ENCODE measurements at regions not wholly inside any gene's neighbourhood (a gene's known extent, or its start where the extent isn't known, plus 50 kb on each side); places are given as distances from the start of the nearest gene placed in this dataset.

DNA sequence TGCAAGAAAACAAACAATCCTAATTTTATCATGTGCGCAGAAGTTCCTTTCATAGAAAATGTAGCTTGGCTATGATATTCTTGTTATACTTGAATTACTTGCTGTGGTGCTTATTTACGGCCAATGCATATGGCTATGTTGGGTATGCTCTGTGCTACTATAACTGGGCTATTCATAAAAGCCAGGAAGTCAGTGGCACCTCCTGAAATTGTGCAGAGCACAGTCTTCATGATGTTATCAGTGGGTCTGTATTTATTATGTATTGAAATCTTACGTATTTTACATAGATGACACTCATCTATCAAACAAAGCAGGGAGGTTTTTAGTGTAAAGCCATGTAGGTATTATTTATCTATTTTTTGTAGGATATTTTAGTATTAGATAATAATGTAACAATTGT, 196.5 kb upstream of the NAALADL2 start:
- DNase-seq (ENCODE audit: low read depth): no peak

DNA sequence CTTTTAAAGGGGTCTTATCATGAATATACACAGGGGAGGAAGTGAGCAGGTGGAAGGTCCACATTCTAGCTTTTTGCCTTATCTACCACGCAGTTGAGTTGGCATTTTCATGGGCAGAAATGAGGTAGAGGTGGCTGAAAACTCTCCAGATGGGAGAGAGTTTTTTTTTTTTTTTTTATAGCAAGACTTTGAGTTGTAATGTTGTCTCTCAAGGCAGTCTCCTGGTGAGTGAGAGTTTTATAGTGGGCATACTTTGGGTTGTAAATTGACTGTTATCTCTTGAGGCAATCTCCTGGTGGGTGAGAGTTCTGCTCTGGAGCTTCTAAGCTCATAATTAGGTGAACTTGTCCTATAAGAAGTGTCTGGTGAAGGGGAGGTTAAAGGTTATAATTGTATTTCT, 191.7 kb upstream of the NAALADL2 start:
- no peak for DNase-seq (ENCODE audit: low read depth)

DNA sequence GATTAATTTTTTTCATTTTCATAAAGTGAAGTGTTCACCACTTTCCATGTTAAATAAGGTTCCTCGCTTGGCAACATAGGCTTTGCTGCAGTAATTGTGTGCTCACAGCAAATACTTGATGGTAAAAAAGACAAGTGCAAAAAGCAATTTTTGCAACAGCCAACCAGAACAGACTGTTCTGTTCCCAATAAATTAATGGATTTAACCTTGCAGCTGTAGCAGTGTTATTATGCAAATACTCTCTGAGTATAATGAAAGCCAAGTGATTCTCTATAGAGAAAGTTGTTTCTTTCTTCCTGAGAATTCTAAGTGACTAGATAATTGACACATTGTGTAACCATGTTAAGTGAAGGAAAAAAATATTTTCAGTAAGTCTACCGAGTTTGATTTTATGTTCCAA, 183.7 kb upstream of the NAALADL2 start:
- DNase-seq (ENCODE audit: low read depth): no peak

DNA sequence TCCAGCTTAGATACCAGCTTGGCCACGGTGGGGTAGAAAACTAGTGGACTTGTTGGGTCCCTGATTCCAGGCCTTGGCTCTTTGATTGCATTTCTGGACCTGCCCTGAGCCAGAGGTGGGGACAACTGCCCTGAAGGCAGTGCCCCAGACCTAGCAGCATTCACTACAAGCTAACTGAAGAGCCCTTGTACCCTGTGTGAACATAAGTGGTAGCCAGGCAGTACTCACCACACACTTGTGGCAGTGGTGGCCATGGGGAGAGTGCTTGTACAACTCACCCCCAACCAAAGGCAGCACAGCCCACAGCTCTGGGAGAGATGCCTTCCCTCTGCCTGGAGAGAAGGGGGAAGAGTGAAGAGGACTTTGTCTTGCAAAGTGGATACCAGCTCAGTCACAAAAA, 177.3 kb upstream of the NAALADL2 start:
- DNase-seq (ENCODE audit: low read depth): no peak

DNA sequence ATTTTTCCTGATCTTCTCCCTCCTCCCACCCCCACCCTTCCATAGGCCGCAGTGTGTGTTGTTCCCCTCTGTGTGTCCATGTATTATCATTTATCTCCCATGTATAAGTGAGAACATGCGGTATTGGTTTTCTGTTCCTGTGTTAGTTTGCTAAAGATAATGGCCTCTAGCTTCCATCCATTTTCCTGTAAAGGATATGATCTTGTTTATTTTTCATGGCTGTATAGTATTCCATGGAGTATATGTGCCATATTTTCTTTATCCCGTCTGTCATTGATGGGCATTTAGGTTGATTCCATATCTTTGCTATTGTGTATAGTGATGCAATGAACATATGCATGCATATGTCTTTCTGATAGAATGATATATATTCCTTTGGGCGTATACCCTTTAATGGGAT, 173.3 kb upstream of the NAALADL2 start:
- DNase-seq (ENCODE audit: low read depth): no peak

DNA sequence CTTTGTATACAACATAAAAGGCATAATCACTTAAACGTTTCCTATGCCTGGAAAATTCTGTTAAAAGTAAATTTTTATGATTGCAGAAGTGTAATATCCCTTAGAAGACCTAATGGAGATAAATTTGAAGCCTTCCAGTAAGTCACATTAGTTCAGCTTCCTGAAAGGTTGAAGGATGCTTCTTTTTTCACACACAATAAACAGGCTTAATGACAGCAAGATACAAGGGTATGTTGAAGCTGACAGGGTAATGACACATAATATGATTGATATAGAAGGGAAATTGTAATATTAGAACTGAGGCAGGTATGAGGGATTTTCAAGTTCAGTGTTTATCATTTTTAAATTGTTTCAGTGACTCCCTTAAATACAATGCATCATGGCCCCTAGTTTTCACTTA, 161.8 kb upstream of the NAALADL2 start:
- no peak for DNase-seq (ENCODE audit: low read depth)

DNA sequence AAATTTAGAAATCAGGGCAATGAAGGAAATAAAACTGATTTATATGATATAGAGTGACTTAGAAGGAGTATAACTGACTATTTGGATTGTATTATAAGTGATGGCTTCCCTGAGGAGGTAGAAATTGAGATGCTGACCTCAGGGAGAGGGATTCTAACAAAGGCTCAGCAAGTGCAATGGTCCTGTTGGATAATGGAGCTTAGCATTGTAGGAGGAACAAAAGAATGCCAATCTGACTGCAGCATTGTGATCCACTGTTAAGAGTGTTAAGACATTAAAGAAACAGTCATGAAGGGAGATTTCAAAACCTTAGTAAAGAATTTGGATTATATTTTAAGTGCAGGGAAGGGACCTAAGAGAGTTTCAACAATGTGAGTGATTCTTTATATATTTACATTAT, 158.4 kb upstream of the NAALADL2 start:
- DNase-seq (ENCODE audit: low read depth): no peak

DNA sequence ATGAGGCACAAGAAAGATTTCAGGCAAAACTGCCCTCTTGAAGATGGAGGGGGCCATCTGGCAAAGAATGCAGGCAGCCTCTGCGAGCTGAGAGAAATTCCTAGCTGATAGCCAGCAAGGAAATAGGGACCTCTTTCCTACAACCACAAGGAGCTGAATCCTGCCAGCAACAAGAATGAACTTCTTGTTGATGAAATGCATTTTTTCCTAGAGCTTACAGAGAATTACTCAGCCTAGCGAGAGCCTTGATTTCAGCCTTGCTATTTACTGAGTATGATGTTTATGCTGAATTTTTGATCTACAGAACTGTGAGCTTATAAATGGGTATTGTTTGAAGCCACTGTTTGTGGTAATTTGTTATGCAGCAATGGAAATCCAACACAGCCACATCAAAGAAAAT, 148.5 kb upstream of the NAALADL2 start:
- no peak for DNase-seq (ENCODE audit: low read depth)

DNA sequence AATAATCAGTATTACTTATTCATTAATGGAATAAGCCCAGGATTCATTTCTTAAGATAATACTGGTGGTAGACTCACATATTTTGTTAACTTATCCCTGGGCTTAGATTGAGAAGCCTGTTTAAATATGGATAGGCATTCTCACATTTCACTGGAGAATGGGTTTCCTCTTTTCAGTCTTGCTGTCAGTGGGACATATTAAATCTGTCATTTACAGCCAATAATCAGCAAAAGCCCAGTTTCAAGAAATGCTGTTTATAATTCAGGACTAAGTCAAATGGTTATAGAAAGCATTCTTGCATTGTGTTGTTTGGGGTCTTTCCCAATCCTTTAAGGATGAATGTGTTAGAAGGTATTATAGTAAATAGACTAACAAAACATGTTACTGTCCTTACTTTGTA, 143.7 kb upstream of the NAALADL2 start:
- DNase-seq (ENCODE audit: low read depth): no peak

DNA sequence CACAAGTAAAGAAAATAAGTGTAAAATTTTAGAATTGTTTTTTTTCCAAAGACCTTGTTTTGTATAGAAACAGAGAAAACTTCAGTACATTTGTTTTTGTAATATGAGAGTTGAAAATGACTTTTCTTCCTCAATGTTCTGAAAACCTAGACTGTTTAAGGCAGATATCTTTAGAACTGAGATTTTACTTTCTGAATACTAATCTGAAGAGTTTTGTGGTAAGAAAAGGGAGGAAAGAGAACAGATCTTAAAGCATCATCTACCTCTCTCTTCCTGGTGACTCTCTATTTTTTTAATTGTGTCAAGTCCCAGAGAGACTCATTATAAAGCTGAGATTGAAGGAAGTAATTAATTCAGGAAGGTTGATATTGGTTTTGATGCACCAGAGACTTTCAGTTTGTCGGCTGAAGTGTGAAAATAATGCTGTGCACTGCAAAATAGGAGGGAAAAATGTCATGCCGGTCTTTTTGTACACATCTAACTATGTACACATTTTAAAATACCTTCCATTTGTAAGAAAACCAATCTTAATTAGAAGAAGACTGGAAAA, 142.1 kb upstream of the NAALADL2 start:
- DNase-seq (ENCODE audit: low read depth): no peak

DNA sequence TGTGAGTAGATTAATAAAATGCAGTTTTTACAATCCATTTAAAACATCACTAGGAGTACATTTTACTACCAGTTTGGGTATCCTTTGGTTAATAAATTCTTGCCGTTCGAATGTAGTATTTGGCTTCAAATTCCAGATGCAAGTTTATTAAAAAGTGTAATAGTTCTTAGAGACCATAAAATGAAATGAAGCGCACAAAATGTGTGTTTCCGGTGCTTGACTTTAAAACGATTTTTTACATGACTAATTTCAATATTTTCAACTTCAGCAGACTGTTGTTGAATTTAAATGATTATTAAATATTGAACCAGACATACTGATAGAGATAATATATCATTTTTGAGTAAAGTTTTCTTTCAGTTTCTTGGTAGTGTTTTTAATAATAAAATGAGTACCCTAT, 138.4 kb upstream of the NAALADL2 start:
- no peak for DNase-seq (ENCODE audit: low read depth)

DNA sequence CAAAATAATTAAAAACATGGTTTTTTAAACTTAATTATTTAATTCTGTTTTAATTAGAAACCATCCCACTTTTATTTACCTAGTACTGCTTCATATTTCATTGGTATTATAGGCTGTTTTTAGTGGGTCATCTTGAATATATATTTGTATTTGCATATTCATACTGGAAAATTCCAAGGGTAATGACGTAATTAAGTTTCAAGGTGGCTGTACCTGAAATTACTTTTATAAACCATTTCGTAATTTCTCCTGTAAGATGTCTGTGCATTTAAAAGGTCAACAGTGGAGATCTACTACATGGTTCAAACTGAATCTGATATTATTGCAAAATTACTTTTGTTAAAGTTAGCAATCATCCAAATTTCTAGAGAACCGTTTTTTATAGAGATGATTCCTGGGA, 133.8 kb upstream of the NAALADL2 start:
- DNase-seq (ENCODE audit: low read depth): no peak

DNA sequence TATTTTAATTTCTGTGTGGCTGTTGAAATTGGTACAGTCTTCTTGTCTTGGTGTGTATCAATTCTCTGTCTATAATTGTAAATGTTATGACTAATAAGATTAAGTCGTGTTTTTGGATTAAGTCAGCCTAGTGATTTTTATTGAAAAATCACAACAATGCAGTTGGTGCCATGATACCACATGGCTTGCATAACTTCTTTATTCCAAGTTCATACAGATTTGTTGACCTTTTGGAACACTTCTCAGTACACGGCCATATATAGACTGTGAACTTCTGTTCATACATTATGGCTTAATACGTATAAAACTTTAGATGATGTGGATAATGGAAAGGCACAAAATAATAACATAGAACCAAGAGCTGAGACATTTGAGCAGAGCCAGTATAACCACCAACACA, 121.2 kb upstream of the NAALADL2 start:
- DNase-seq (ENCODE audit: low read depth): no peak

DNA sequence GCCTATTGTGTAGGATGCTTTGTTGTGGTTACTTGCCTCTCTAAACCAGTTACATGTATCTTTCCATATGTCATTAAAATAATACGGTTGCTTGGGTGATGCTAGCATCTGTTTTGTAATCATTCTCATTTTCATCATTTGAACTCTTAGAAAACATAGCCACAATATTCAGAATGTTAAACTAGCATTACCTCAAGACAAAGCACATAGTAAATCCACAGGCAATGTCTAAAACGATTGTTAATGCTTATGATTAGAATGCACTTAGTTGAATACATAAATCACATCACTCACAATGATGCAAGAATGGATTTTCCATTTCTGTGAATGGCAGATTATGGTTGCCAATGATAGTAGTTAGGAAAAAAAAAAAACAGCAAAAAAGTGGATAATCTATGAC, 110.0 kb upstream of the NAALADL2 start:
- DNase-seq (ENCODE audit: low read depth): no peak

DNA sequence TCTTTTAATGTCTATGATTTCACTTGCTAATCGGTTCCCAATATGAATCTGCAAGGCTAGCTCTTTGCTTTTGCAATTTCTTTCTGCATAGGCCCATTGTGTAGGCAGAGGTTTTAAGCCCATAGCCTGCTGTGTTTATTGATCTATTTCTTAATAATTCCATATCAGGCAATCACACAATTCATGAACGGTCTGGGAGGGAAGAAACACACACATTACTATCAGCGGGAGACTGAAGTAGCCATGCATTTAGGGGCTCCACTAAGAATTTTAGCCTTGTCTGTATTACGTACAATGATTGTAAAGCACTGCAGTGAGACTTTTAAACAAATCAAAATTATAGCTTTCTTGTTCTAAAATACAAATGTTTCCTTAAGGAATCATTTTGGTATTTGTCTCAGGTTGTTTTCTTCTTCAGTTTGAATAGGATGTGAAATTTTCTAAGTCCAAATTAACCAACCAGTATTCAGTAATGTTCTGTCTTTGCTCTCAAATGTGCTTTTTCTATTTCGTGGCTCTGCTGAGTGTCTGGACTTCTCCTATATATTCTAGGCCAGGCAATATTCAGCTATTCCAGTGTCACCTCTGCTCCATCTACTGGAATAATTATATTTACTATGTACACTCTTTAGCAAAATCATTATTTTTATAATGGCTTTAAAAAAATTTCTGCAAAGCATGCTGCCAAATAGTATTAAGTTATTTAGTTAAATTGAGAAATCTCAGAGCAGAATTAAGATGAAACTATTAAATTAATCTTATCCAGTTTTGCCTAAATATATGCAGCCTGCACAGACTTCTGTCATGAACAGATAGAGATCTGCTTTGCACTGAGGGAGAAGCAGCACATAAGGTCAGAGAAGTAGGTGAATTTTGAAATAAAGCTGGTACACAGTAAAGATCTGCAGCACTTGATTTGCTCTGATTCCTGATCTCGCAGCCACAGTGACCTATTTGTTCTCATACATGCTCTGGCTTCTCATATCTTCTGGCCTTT, 103.0 kb upstream of the NAALADL2 start:
- no peak for DNase-seq (ENCODE audit: low read depth)

DNA sequence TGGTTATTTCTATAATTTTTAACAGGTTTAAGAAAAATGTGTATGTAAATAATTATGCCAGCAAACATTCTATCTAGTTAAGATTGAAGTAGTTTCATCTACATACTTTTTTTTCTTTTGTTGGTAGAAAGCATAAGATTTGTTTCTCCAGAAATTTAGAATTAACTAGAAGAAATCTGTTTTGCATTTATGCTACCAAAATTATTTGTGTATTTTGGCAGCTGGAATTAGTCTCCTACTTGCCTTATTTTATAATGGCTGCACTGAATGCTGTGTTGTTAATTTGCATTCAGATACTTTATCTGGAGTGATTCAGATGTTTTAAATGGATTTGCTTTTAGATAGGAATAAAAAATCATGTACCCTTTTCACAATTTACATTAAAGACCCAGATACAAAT, 100.2 kb upstream of the NAALADL2 start:
- DNase-seq (ENCODE audit: low read depth): no peak

DNA sequence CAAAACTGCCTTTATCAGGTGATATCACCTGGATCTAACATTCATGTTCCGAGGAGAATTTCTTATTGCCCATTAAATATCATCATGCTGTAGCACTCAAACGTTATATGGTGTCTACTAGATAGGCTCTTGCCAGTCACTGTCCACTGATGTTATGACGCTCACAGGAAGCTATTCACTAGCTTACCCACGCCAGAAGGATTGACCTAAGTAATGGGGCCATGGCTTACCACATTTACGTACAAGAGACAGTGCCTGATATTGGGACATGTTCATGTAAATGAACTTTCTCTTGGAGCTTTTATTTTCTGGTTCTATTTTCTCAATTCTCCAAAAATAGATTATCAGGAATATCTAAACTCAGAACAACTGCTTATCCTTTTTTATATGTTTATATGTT, 91.7 kb upstream of the NAALADL2 start:
- DNase-seq (ENCODE audit: low read depth): no peak

DNA sequence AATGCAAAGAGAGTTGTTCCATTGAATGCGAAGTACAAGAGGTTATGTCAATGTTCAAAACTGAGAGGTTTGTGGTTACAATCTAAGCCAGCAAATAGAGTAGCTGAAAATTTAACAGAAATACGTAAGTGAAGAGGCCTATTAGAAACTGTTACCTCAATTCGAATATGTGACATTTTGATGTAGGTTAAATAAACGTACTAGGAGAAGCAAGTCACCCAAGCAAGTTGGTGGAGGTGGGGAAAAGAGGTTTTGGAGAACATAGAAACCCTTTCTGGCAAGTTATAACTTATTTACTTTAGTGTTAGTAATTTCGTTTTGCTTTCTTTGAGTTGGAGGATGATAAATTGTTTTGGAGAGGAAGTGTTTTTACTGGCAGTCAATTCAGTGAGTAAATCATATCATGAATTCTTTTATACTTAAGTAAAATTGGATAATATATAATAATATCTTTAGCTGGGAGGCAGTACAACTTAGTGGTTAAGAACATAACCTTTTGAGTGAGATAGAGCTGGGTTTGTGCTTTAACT, 91.2 kb upstream of the NAALADL2 start:
- no peak for DNase-seq (ENCODE audit: low read depth)

DNA sequence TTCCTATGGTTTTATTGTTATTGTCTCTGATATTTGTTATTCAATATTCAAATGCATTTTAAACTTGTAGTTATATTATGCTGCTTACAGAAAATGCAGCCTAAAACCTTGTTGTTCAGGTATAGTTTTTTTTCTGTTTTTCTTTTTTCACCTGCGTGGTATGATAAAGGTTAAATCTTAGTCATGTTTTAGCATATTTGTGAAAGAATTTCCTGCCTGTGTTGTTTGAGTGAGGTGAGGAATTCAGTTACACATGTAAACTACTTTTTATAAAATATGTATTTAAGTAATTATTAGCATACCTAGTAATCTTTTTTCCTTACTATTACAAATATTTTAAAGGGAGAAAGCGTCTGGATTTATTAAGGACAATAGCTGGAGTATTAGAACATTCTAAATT, 90.0 kb upstream of the NAALADL2 start:
- no peak for DNase-seq (ENCODE audit: low read depth)

DNA sequence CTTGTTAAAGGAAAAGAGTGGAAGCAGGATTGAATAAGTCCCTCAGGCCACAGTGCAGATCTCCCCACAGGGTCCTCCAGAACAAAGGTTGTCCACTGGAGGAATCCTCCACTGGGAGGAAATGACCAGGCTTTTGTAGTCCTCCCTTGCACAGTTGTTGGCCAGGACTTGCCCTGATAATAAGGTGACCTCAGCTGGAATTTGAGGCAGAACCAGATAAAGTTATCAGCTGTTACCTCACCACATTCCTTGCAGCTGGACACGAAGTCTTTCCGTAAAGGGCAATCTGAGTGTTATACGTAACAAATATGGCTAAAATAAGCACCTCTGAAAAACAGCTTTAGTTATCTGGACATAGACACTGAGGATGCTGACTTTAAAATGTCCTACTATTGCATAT, 83.5 kb upstream of the NAALADL2 start:
- no peak for DNase-seq (ENCODE audit: low read depth)

DNA sequence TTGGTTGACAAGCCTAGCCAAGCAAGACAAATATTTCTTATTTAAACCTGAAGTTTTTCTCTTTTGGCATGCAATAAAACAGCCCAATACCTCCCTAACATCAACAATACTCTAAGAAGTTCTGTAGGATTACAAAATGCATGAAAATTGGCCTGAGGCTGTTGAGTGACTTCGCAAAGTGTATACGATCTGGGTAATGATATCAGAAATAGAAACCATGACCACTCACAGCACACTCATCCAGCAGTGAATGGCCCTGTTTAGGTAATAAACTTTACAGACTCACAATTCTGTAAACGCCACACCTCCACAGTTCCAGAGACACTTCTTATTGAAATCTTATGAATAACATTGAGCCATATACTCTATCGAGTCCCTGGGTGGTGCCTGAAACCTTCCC, 83.0 kb upstream of the NAALADL2 start:
- no peak for DNase-seq (ENCODE audit: low read depth)

DNA sequence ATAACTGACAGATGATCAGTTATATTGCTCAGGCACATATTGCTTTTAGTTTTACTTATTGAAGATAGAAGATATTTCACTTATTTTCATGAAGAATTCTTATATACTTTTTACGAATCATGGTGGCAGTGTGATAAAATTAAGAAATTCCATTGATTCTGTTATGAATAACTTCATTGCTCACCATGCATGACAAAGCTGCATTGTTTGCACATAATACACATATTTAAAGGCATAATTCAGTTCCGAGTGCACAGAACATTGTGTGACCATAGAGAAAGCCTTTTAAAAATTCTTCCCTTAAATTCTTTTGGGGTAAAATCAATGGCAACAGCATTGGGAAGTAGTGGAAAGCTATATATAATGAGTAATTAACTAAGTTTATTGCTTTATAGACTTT, 82.5 kb upstream of the NAALADL2 start:
- DNase-seq (ENCODE audit: low read depth): no peak

DNA sequence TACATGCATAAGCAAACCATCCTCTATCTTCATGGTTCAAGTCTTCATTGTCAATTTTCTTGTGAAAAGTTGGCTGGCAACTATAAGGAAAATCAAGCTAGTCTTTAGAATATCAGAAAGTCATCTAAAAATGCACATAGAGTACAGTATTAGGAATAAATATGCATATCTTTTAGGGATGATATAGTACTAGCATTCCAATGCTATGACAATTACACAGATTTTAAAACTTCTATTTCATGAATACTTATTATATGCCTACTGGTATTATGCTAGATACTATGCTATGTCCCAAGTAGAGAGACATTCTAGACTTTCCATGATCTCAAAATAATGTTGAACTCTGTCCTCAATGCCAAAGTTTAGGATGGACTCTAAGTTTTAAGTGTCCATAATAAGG, 81.3 kb upstream of the NAALADL2 start:
- DNase-seq (ENCODE audit: low read depth): no peak

DNA sequence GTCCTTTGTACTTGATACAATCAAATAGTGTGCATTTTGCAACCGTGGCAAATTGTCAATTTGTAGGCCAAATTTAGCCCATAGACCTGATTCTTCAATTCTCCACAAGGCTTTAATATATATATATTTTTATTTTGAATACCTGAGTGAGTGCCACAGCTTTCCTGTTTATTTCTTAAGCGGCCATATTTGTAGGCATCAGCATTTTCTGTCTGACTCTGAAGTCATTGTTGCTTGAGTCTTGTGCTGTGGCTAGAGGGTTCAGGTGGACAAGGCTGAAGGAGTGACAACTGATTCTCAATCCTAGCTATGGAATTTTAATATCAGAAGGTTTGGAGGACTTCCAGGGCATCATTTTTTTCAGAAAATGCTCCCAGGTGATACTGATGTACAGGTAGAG, 75.6 kb upstream of the NAALADL2 start:
- DNase-seq (ENCODE audit: low read depth): no peak
